NCI-H2081 treated with DMSO at 0.1 percent for 48 hours (cell line): ENCODE measurements at regions not wholly inside any gene's neighbourhood (a gene's known extent, or its start where the extent isn't known, plus 50 kb on each side); places are given as distances from the start of the nearest gene placed in this dataset.

Experiments
- DNase-seq: peaks from one replicate; lab custom pipeline; 2025; lab: John Stamatoyannopoulos, UW

DNA sequence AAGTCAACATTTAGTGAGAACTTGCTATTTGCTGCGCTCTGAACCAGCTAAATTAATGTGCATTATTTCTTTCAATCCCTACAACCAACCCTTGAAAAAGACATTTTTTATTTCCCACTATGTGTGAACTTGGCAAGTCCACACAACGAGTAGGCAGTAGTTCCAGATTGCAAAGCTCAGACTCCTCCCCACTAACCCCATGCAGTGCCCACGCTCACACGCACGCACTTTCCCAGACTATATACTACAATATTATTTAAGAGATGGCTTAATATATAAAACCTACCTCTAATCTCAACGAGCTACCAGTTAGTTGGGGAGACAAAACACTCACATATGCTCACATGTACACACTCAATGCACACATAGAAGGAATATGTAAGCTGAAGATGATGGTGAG is 671.2 kb downstream of the LMO4 start:
- DNase-seq = no peak

DNA sequence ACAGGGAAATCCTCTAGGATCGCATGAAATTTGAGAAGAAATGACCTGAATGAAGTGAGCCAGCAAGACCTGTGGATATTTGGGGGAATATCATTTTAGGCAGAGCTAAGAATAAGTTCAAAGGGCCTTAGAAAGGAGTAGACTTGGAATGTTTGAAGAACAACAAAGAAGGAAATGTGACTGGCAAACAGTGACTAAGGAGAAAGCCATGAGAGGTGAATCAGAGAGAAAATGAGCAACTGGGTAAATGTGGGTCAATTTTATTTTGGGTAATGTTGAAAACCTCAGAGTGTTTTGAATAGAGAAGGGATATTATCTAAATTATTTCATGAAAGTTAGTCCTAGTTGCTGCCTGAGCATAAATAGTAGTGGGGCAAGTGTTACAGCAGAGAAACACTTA is 672.8 kb downstream of the LMO4 start:
- DNase-seq = no peak

DNA sequence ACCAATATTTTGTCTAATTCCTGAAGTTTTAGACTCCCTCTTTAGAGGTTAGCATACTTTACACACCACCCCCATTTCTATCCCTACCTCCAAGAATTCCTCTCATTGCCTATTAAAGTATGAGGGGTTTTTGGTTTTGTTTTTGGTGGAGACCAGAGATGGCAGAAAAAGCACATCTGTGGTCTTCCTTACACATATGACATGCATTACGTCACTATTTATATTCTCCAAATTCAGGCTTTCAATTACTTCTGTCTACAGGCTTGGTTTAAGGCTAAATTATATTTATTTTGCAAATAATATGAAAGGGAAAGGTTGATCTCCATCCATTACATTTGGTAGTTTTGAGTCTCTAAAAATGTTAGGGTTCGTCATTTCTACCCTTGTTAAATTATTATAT is 674.6 kb downstream of the LMO4 start:
- DNase-seq = no peak

GRCh38 chr1:88009916-88010315 is 674.2 kb upstream of the PKN2 start:
- DNase-seq = no peak

DNA sequence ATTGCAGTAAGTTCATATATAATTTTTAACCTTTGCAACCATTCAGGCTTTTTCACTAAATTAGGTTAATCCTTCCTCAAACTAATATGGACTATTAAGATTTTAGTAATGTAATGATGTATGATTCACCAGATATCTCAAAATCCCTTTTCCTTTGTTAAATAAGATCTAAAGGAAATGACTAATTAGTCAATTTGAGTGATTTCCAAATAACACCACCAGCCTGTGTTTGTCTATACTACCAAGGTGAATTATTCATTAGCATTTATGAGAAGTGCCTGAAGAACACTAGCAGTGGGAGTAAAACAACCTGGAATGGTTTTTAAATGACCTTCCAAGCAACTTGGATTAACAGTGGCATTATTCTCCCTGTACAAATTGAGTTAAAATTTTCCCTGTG is 670.6 kb upstream of the PKN2 start:
- DNase-seq = no peak

GRCh38 chr1:88014131-88014530 is 669.9 kb upstream of the PKN2 start:
- no peak for DNase-seq

DNA sequence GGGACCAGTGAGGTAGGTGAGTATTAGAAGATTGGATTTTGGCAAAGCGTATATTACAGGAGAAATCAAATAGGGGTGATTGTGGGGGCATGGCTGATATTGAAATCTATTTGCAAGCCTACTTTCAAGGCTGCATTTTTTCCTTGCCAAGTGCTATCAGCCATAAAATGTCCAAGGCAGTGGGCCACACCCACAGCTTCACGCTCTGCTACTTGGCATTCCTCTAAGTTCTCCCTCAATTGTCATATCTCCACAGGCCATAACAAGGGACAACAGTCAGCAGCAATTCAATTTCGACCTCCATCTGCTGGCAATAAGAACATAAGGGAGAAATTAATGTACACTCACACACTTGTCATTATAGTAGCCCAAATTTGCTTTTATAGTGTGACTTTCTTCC is 667.1 kb upstream of the PKN2 start:
- DNase-seq = no peak

DNA sequence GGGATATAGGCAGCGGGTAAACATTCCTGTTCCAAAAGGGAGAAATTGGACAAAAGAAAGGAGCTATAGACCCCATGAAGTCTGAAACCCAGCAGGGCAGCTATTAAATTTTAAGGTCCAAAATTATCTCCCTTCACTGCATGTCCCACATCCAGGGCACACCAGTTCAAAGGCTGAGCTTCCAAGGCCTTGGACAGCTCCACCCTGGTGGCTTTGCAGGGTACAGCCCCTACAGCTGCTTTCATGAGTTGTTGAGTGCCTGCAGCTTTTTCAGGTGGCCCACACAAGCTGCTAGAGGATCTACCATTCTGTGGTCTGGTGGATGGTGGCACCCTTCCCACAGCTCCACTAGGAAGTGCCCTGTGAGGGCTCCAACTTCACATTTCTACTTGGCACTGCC is 662.5 kb upstream of the PKN2 start:
- no peak for DNase-seq

DNA sequence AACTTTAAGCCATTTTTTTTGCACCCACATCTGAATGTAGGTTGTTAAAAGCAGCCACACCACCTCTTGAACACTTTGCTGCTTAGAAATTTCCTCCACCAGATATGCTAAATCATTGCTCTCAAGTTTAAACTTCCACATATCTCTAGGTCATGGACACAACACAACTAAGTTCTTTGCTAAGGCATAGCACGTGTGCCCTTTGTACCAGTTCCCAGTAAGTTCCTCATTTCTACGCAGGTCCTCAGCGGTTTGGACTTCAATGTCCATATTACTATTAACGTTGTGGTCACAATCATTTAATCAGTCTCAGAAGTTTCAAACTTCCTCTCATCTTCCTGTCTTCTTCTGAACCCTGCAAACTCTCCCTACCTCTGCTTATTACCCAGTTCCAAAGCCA is 661.6 kb upstream of the PKN2 start:
- no peak for DNase-seq

GRCh38 chr1:88029142-88029541 is 654.9 kb upstream of the PKN2 start:
- DNase-seq = no peak

DNA sequence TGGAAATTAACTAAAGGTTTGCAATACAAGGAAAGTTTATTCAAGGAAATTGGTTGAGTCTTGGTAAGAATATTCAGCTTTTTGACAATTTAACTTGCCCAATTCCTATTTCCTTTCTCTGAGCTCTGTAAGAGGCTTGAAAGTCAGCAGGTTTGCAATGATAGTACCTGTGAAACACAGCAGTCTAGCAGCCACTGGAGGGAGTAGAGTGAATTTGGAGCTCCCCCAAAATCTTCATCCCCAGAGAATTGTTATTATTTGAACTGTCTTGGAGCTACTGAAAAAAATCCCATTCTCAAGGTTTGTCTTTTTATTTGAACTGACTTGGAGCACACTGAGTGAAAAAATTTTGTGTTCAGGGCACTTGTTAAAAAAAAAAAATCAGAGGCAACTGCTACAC is 654.2 kb upstream of the PKN2 start:
- DNase-seq = no peak

- no peak for DNase-seq
Observed at GRCh38 chr1:88035578-88035977, 648.5 kb upstream of the PKN2 start.

GRCh38 chr1:88036345-88037014 is 647.6 kb upstream of the PKN2 start:
- no peak for DNase-seq

- DNase-seq = no peak
Observed at GRCh38 chr1:88039240-88039639, 644.8 kb upstream of the PKN2 start.

DNA sequence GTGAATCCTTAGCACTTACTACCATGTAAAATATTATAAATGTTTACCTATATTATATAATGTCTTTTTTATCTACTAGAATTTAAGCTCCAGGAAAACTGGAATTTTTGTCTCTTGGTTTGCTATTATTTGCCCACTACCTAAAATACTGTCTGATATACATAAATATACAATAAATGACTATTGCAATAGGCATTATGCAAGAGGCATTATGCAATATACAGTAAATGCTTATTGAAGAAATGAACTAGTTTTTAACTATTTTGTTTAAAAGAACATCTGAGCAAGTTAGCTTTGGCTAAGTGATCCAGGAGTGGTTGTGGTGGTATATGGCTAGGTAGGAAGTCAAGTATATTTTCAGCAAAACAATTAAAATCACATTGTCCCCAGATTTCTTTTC is 640.2 kb upstream of the PKN2 start:
- no peak for DNase-seq

DNA sequence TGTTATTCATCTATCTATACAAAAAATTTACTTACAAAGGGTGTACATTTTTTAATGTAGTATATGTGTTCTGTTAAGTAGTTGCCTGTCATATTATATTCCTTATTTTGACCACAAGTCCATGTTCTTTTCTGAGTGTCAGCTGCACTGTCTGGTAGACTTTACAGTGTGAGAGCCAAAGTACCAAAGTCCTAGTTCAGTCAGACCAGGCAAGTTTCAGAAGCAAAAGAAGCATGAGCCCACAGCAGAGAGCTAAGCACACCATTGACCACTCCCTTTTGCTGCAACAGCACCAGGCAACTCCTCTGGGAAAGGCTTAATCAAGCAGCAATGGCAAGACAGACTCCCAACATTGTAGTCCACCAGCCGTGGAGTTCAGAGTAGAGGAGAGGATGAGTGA is 631.9 kb upstream of the PKN2 start:
- DNase-seq = no peak

DNA sequence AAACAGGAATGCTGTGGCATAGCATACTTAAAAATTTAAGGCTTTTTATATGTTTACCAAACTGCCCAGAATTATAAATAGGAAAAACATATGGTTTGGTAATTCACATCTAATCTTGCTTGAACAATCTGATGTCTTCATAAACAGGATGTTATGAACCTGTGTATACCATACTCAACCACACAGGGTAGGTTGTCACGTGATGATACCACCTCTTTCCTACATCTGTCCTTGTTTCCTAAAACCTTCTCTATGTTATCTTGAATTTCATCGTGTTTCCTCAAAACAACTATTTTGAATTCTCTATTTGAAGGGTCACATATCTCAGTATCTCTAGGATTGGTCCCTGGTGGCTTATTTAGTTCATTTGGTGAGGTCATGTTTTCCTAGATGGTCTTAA is 631.0 kb upstream of the PKN2 start:
- no peak for DNase-seq

DNA sequence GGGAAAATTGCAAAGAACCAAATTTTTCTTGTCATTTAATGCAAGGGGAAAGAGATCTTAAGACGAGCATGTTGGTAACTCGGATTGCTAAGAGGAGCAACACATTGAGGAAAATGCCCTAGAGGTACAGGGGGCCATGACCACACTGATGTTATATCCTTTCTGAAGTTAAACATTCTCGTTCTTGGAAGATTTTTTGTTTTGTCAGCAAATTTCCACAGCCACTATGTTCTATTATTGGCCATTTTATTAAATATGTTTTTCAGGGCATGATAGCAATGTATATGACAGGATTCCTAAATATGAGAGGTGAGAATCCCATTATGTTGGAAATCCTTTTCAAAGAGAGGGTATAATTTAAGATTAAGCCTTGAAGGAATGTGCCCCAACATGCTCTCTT is 627.2 kb upstream of the PKN2 start:
- DNase-seq = no peak

DNA sequence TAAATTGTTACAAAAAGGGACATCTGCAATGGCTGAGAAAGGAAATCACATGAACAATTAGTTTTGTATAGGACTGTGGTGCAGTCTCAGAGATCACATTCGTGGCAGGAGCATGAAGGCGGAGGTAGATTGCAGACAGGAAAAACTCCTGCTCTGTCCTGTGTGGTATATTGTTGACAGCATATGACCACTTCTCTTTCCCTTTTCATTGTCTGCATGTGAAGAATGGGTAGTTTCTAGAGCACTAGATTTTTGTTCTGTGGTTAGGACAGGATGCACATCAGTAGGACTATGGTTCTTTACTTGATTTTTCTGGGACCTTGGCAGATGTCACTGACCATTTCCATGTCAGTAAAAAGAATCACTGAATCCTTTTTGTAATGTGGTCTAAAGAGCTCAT is 625.9 kb upstream of the PKN2 start:
- DNase-seq = no peak

DNA sequence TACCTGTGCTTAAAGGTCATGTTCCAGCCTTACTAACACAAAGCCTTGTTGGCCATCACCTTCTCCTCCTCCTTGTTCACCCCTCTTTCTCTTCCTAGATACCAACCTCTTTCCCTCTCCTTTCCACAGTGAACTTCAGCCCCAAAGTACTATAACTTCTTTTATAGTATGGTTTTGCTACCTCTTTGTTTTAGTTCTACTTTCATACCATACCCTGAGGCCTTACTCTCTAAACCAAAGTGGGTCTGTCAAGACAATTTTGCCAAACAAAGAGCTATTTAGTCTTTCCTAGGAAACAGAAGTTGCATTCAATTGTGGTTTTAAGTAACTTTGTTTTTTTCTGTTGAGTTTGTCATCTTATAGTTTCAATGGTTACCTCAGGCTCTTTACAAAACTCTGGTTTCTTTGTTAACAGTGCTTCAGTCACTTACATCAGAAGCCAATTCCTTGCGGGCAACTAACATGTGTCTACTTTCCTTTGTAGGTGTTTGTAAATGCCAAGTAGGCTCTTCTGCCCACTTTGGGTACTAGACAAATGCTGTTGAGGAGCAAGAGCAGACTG is 623.9 kb upstream of the PKN2 start:
- DNase-seq = no peak

- DNase-seq = no peak
Observed at GRCh38 chr1:88060750-88061491, 623.2 kb upstream of the PKN2 start.

DNA sequence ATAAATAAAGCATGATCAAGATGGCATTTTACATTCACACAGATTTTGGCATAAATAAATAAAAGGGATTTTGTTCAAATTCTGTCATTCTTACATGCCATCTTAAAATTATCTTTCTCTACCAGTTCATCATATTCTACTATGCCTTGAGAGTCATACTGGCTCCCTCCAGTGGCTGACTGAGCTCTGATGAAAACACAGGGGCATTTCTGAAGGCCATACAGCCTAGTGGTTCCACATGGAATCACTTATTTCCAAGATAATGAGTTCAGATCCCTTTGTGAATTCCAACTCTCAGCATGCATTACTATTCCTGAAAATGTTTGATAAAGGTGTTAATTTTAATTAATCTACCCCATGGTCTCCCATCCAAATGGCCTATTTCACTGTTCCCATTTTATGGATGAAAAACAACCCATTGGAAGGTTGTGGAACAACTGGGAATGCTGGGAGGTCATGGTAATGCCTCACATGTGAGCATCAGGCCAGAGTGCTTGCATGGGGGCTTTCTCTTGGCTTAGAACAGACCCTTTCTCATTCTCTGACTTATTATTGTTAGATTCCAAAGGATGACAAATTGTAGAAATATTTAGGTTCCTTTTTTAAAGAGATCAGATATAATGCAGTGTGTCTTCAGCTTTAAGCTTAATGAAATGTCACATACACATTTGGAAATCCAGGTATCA is 622.4 kb upstream of the PKN2 start:
- no peak for DNase-seq

- DNase-seq = no peak
Observed at GRCh38 chr1:88062650-88063153, 621.4 kb upstream of the PKN2 start.
